Upper lobe of left lung (tissue), 4 donors: ENCODE measurements at regions not wholly inside any gene's neighbourhood (a gene's known extent, or its start where the extent isn't known, plus 50 kb on each side); places are given as distances from the start of the nearest gene placed in this dataset.
"Not testable (repeated sequence)": the region's sequence is repeated elsewhere in the genome, so short reads cannot be mapped to it uniquely, and the experiment has no call there.

ENCODE experiments used
- CTCF ChIP-seq, 6 experiments: fragments of 450-650 bp in 4 of 6; fragments of 200-600 bp in 2 of 6; sonication (generic) in 2 of 6; IDR thresholded peaks; one replicate each; pipeline ENCODE4 v1.5.1; 2016 to 2019; ENCODE audit warnings: antibody characterized with exemption in 6 of 6
- POLR2A ChIP-seq, 4 donors: fragments of 450-650 bp; IDR thresholded peaks; one replicate each; pipeline ENCODE4 v1.5.1; 2016 to 2017; ENCODE audit warnings: antibody characterized with exemption in 4 of 4, mild to moderate bottlenecking in 2 of 4

GRCh38 chr6:115589072-115589471, 471.6 kb downstream of the FRK start:
- not testable (repeated sequence) for TF ChIP-seq CTCF, POLR2A (IDR thresholded peaks at IDR 0.05)
